GM18499 (cell line): ENCODE measurements at regions not wholly inside any gene's neighbourhood (a gene's known extent, or its start where the extent isn't known, plus 50 kb on each side); places are given as distances from the start of the nearest gene placed in this dataset.
"Not testable (repeated sequence)": the region's sequence is repeated elsewhere in the genome, so short reads cannot be mapped to it uniquely, and the experiment has no call there.

Experiments
- ATAC-seq: cut with Tn5 transposase; IDR thresholded peaks from one replicate; pipeline ENCODE4 v1.9.1; 2021; ENCODE audit warnings: moderate number of reproducible peaks; ENCODE audit not compliant: insufficient read depth, unreplicated experiment

- ATAC-seq: no peak
These were observed 74.1 kb upstream of the HSPA9 start for GRCh38 chr5:138649316-138649720.

GRCh38 chr5:138648841-138649240, 73.6 kb upstream of the HSPA9 start:
- ATAC-seq: no peak

GRCh38 chr5:138647794-138648410, 72.7 kb upstream of the HSPA9 start:
- no peak for ATAC-seq

GRCh38 chr5:138647261-138647788, 72.1 kb upstream of the HSPA9 start:
- ATAC-seq: no peak

GRCh38 chr5:138646671-138647070, 71.5 kb upstream of the HSPA9 start:
- no peak for ATAC-seq

- no peak for ATAC-seq
These were observed 70.8 kb upstream of the HSPA9 start for GRCh38 chr5:138645778-138646575.

GRCh38 chr5:138643040-138643791, 68.0 kb upstream of the HSPA9 start:
- no peak for ATAC-seq

GRCh38 chr5:138641547-138642298, 66.5 kb upstream of the HSPA9 start:
- no peak for ATAC-seq

GRCh38 chr5:138640646-138641254, 65.5 kb upstream of the HSPA9 start:
- ATAC-seq: no peak

- no peak for ATAC-seq
These were observed 64.9 kb upstream of the HSPA9 start for GRCh38 chr5:138640138-138640537.

GRCh38 chr5:138639326-138639725, 64.1 kb upstream of the HSPA9 start:
- ATAC-seq: no peak

- no peak for ATAC-seq
These were observed 62.1 kb upstream of the HSPA9 start for GRCh38 chr5:138637256-138637655.

GRCh38 chr5:138636398-138636944, 61.3 kb upstream of the HSPA9 start:
- ATAC-seq: no peak

GRCh38 chr5:138635708-138636107, 60.5 kb upstream of the HSPA9 start:
- ATAC-seq: no peak

GRCh38 chr5:138635265-138635664, 60.1 kb upstream of the HSPA9 start:
- no peak for ATAC-seq

GRCh38 chr5:138634804-138635203, 59.6 kb upstream of the HSPA9 start:
- not testable (repeated sequence) for ATAC-seq

GRCh38 chr5:138632900-138633489, 57.8 kb upstream of the HSPA9 start:
- no peak for ATAC-seq

- ATAC-seq: no peak
These were observed 56.1 kb upstream of the HSPA9 start for GRCh38 chr5:138631096-138631928.
